K562 (cell line): ENCODE measurements at regions not wholly inside any gene's neighbourhood (a gene's known extent, or its start where the extent isn't known, plus 50 kb on each side); places are given as distances from the start of the nearest gene placed in this dataset.

Experiments used
- ATAC-seq: fragments of 200-7000 bp; cut with Tn5 transposase; 3 replicates; pipeline ENCODE4 v1.9.1; 2020; ENCODE audit warnings: moderate library complexity
- BruUV-seq: library from RNA; stranded (reverse); fragments of 400-500 nt; replicated peaks from 2 replicates; lab custom pipeline; 2021; lab: Mats Ljungman, UMichigan
- CTCF ChIA-PET: fragments of 300-600 bp; formaldehyde crosslinking; extraction: SDS; loops from one replicate; lab custom pipeline; 2021; ENCODE audit warnings: low intra/inter-chr PET ratio; lab: Yijun Ruan, JAX
- POLR2A ChIA-PET: fragments of 300-600, 350-650 bp; sonication (Branson Sonifier 250); formaldehyde crosslinking; extraction: SDS; loops from one replicate; lab custom pipeline; 2021; ENCODE audit warnings: antibody characterized with exemption, inconsistent platforms; lab: Yijun Ruan, JAX
- DNase-seq, 4 experiments: peaks; one replicate each; pipeline versions ENCODE4 v3.0.0 to v3.0.0-alpha.2; 2011 to 2018; ENCODE audit warnings: low spot score in 3 of 4, mixed read lengths in 3 of 4; ENCODE audit errors: extremely low read depth in 1 of 4
- FAIRE-seq: peaks from 2 replicates; lab custom pipeline; 2011; peaks lifted over from hg19 to GRCh38; lab: Jason Lieb, UNC
- H2AFZ ChIP-seq: 2 replicates; pipeline ENCODE4 v1.6.0; 2011; ENCODE audit warnings: low read depth, low read length, control low read depth, inconsistent platforms
- H3K27ac ChIP-seq: fragments of 200-600 bp; 3 replicates; pipeline ENCODE4 v1.8.0; 2011; ENCODE audit warnings: low read depth, mild to moderate bottlenecking, control low read depth, inconsistent platforms, low read length, moderate library complexity, mixed read lengths; ENCODE audit errors: extremely low read depth
- H3K27me3 ChIP-seq, 2 experiments: fragments of 300-600 bp in 1 of 2; 2 replicates in 1 of 2; 3 replicates in 1 of 2; pipeline versions ENCODE4 v1.6.0 to v1.8.0; 2011; ENCODE audit warnings: inconsistent platforms in 2 of 2, low read length in 2 of 2, mild to moderate bottlenecking in 1 of 2, mixed read lengths in 1 of 2, moderate library complexity in 1 of 2; ENCODE audit not compliant: control insufficient read depth in 2 of 2, insufficient read depth in 2 of 2
- H3K36me3 ChIP-seq: fragments of 300-600 bp; 3 replicates; pipeline ENCODE4 v1.8.0; 2011; ENCODE audit warnings: mild to moderate bottlenecking, low read length, inconsistent platforms; ENCODE audit not compliant: control insufficient read depth, insufficient read depth
- H3K4me1 ChIP-seq, 2 experiments: fragments of 200-600 bp in 1 of 2; replicated peaks in 1 of 2; 2 replicates in 1 of 2; 3 replicates in 1 of 2; pipeline versions ENCODE4 v1.5.1 to v1.8.0; 2011; ENCODE audit warnings: inconsistent platforms in 2 of 2, low read length in 2 of 2, mild to moderate bottlenecking in 1 of 2, mixed read lengths in 1 of 2, moderate library complexity in 1 of 2; ENCODE audit not compliant: control insufficient read depth in 2 of 2, insufficient read depth in 2 of 2
- H3K4me2 ChIP-seq: 2 replicates; pipeline ENCODE4 v1.6.1; 2011; ENCODE audit warnings: low read length, control low read depth, inconsistent platforms, mixed read lengths; ENCODE audit not compliant: insufficient read depth
- H3K4me3 ChIP-seq: fragments of 200-600 bp; sonication (generic), shearing (Covaris generic); 2 replicates; pipeline ENCODE4 v1.5.1; 2016; ENCODE audit warnings: control low read depth, inconsistent platforms
- H3K79me2 ChIP-seq: fragments of 200-600 bp; 3 replicates; pipeline ENCODE4 v1.8.0; 2011; ENCODE audit warnings: low read length, inconsistent platforms; ENCODE audit not compliant: control insufficient read depth, insufficient read depth
- H3K9ac ChIP-seq, 2 experiments: 2 replicates each; pipeline versions ENCODE4 v1.6.0 to v1.6.1; 2011; ENCODE audit warnings: low read depth in 2 of 2, low read length in 2 of 2, control low read depth in 1 of 2, inconsistent platforms in 1 of 2, mild to moderate bottlenecking in 1 of 2, mixed read lengths in 1 of 2; ENCODE audit not compliant: insufficient read depth in 1 of 2
- H3K9me1 ChIP-seq: one replicate; pipeline ENCODE4 v1.6.0; 2011; ENCODE audit warnings: inconsistent platforms, mild to moderate bottlenecking, low read length, moderate library complexity; ENCODE audit not compliant: control insufficient read depth, insufficient read depth
- H3K9me3 ChIP-seq: replicated peaks from 2 replicates; pipeline ENCODE4 v1.5.1; 2011; ENCODE audit warnings: low read depth, low read length, inconsistent platforms; ENCODE audit not compliant: control insufficient read depth, insufficient read depth
- H4K20me1 ChIP-seq: replicated peaks from 2 replicates; pipeline ENCODE4 v1.6.1; 2011; ENCODE audit warnings: low read length, inconsistent platforms, mixed read lengths; ENCODE audit not compliant: control insufficient read depth, insufficient read depth
- FOXA1 ChIP-seq: fragments of 450-650 bp; IDR thresholded peaks from 2 replicates; pipeline ENCODE4 v1.6.1; 2016; ENCODE audit warnings: mild to moderate bottlenecking, borderline replicate concordance
- RNF219 ChIP-seq: fragments of 250-450 bp; sonication (Bioruptor Pico); IDR thresholded peaks from 2 replicates; pipeline ENCODE4 v1.5.0; 2022; ENCODE audit warnings: mild to moderate bottlenecking
- SAFB ChIP-seq: fragments of 200-400 bp; formaldehyde crosslinking; IDR thresholded peaks from 2 replicates; pipeline ENCODE4 v1.6.1; 2017; ENCODE audit warnings: low read depth, low read length, borderline replicate concordance
- SOX6 ChIP-seq: fragments of 450-650 bp; IDR thresholded peaks from 2 replicates; pipeline ENCODE4 v1.6.1; 2014; ENCODE audit warnings: mild to moderate bottlenecking
- ZNF239 ChIP-seq: fragments of 250-450 bp; sonication (Bioruptor Pico); IDR thresholded peaks from 2 replicates; pipeline ENCODE4 v1.4.0; 2020; ENCODE audit warnings: mild to moderate bottlenecking
- ZNF512 ChIP-seq: IDR thresholded peaks from 2 replicates; pipeline ENCODE4 v1.6.1; 2016; ENCODE audit warnings: missing genetic modification characterization, missing compliant biosample characterization
- WGBS: fragments of 100-300 bp; shearing (Covaris generic); methylation state at CpG from one replicate; pipeline ENCODE4 v1.1.6; 2016; ENCODE audit warnings: low coverage, mixed read lengths; ENCODE audit not compliant: insufficient coverage; ENCODE audit errors: missing lambda C conversion rate; 5-methylcytosine and 5-hydroxymethylcytosine counted together
- in situ Hi-C: fragments of 300-500 bp; cut with MboI; formaldehyde crosslinking; loops from 4 replicates; pipeline ENCODE4 v1.15.0; 2018; ENCODE audit warnings: inconsistent platforms, mixed read lengths
- intact Hi-C: fragments of 100-400 bp; cut with micrococcal nuclease; formaldehyde crosslinking; loops from 2 replicates; pipeline ENCODE4 v1.14.2; 2022
- TF ChIP-seq, protein P1 (sequence below), 2 experiments: fragments of 450-650 bp in 1 of 2; sonication (generic) in 1 of 2; formaldehyde crosslinking; conservative IDR thresholded peaks; 2 replicates each; pipeline versions ENCODE4 v1.4.0 to v1.8.1; 2020 to 2022; ENCODE audit warnings: mild to moderate bottlenecking in 1 of 2, missing genetic modification reagents in 1 of 2
- TF ChIP-seq, protein P2 (sequence below): fragments of 250-450 bp; sonication (Bioruptor Pico); IDR thresholded peaks from 2 replicates; pipeline ENCODE4 v1.5.1; 2021; ENCODE audit warnings: mild to moderate bottlenecking

- TF ChIP-seq FOXA1 (no peak), SOX6 (no peak), SAFB (no peak)
- no peak overlapping the region for H2AFZ ChIP-seq
- no peak overlapping the region for H3K27ac ChIP-seq
- no peaks in the 10 kb centered on the region for H4K20me1 ChIP-seq
- H3K4me3 ChIP-seq: no peak overlapping the region
- POLR2A ChIA-PET: no interaction called here
- no peaks in the 10 kb centered on the region for H3K9me3 ChIP-seq
- no peaks in the 10 kb centered on the region for H3K4me1 ChIP-seq
- H3K79me2 ChIP-seq: no peaks in the 10 kb centered on the region
- no peaks in the 10 kb centered on the region for H3K36me3 ChIP-seq
- H3K9ac ChIP-seq: no peak overlapping the region
- intact Hi-C loops: no loop called here
- H3K4me2 ChIP-seq: no peak overlapping the region
- H3K27me3 ChIP-seq: no peaks in the 10 kb centered on the region
- no peak for DNase-seq
- no peaks in the 10 kb centered on the region for H3K9me1 ChIP-seq
- 0% methylated on average over 1 of the region's 1 CpG for WGBS
- FAIRE-seq: no peak
- CTCF ChIA-PET: no interaction called here
- BruUV-seq: no TSS peak
- in situ Hi-C loops: no loop called here
- ATAC-seq: no peak
Observed at GRCh38 chr3:105281989-105282388, 84.7 kb upstream of the ALCAM start.

- ChIA-PET POLR2A (no interaction called here), CTCF (no interaction called here)
- intact Hi-C loops (no loop called here), in situ Hi-C loops (no loop called here)
- no peaks in the 10 kb centered on the region for H3K36me3 ChIP-seq
- H3K4me3 ChIP-seq: no peak overlapping the region
- H3K27ac ChIP-seq: no peak overlapping the region
- FAIRE-seq: no peak
- H3K79me2 ChIP-seq: no peaks in the 10 kb centered on the region
- no peaks in the 10 kb centered on the region for H3K4me1 ChIP-seq
- BruUV-seq: no TSS peak
- H2AFZ ChIP-seq: no peak overlapping the region
- 0% methylated on average over 2 of the region's 2 CpGs for WGBS
- no peak overlapping the region for H3K4me2 ChIP-seq
- DNase-seq: no peak
- no peak overlapping the region for H3K9ac ChIP-seq
- no peaks in the 10 kb centered on the region for H3K27me3 ChIP-seq
- H3K9me1 ChIP-seq: no peaks in the 10 kb centered on the region
- ATAC-seq: no peak
- H4K20me1 ChIP-seq: no peaks in the 10 kb centered on the region
- H3K9me3 ChIP-seq: no peaks in the 10 kb centered on the region
- TF ChIP-seq, protein P1, sequence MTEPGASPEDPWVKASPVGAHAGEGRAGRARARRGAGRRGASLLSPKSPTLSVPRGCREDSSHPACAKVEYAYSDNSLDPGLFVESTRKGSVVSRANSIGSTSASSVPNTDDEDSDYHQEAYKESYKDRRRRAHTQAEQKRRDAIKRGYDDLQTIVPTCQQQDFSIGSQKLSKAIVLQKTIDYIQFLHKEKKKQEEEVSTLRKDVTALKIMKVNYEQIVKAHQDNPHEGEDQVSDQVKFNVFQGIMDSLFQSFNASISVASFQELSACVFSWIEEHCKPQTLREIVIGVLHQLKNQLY (CRISPR knock-in tag; conservative IDR thresholded peaks at IDR 0.05): no peak
- TF ChIP-seq ZNF512 (tag) (no peak), ZNF239 (CRISPR knock-in tag) (no peak), RNF219 (no peak)
- TF ChIP-seq, protein P2, sequence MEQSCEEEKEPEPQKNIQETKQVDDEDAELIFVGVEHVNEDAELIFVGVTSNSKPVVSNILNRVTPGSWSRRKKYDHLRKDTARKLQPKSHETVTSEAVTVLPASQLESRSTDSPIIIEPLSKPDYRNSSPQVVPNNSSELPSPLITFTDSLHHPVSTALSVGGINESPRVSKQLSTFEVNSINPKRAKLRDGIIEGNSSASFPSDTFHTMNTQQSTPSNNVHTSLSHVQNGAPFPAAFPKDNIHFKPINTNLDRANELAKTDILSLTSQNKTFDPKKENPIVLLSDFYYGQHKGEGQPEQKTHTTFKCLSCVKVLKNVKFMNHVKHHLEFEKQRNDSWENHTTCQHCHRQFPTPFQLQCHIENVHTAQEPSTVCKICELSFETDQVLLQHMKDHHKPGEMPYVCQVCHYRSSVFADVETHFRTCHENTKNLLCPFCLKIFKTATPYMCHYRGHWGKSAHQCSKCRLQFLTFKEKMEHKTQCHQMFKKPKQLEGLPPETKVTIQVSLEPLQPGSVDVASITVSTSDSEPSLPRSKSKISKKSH (CRISPR knock-in tag): no peak
Observed at GRCh38 chr3:105284876-105285275, 81.8 kb upstream of the ALCAM start.
